PC-3 (cell line): ENCODE measurements at regions not wholly inside any gene's neighbourhood (a gene's known extent, or its start where the extent isn't known, plus 50 kb on each side); places are given as distances from the start of the nearest gene placed in this dataset.
A peak's percentile ranks its signal among the peaks of the same experiment; 100 is the strongest.

ENCODE experiments used
- ATAC-seq: fragments of 200-7000 bp; cut with Tn5 transposase; 2 replicates; pipeline ENCODE4 v1.9.1; 2020; ENCODE audit warnings: mild to moderate bottlenecking, moderate library complexity
- BruUV-seq: library from RNA; stranded (reverse); fragments of 400-500 nt; replicated peaks from 2 replicates; lab custom pipeline; 2021; lab: Mats Ljungman, UMichigan
- CTCF ChIA-PET: fragments of 300-600 bp; sonication (Branson Sonifier 250); formaldehyde crosslinking; loops from one replicate; lab custom pipeline; 2022; ENCODE audit warnings: antibody characterized with exemption; lab: Charles Lee
- POLR2A ChIA-PET: fragments of 300-600 bp; sonication (Branson Sonifier 250); formaldehyde crosslinking; loops from one replicate; lab custom pipeline; 2022; ENCODE audit warnings: antibody characterized with exemption; ENCODE audit not compliant: unreplicated experiment; lab: Charles Lee
- DNase-seq: peaks from one replicate; pipeline ENCODE4 v3.0.0-alpha.2; 2015
- H2AFZ ChIP-seq: fragments of 300-600 bp; sonication (generic); 2 replicates; pipeline ENCODE4 v1.6.0; 2016; ENCODE audit warnings: antibody characterized with exemption, low read length
- H3F3A ChIP-seq: fragments of 300-600 bp; sonication (generic); one replicate; pipeline ENCODE4 v1.6.0; 2017; ENCODE audit warnings: antibody characterized with exemption, low read length, control low read depth, mild to moderate bottlenecking; ENCODE audit not compliant: unreplicated experiment
- H3K27ac ChIP-seq: fragments of 300-600 bp; sonication (generic); 2 replicates; pipeline ENCODE4 v1.5.1; 2016; ENCODE audit warnings: mild to moderate bottlenecking, low read length
- H3K27me3 ChIP-seq: fragments of 300-600 bp; sonication (generic); 2 replicates; pipeline ENCODE4 v1.6.1; 2016; ENCODE audit warnings: low read length, mixed read lengths
- H3K36me3 ChIP-seq: fragments of 300-600 bp; sonication (generic); 2 replicates; pipeline ENCODE4 v1.6.1; 2016; ENCODE audit warnings: low read depth, mixed run types, low read length, mixed read lengths
- H3K4me1 ChIP-seq: fragments of 300-600 bp; sonication (generic); 2 replicates; pipeline ENCODE4 v1.5.1; 2016; ENCODE audit warnings: low read length; ENCODE audit not compliant: insufficient read depth
- H3K4me2 ChIP-seq: fragments of 300-600 bp; sonication (generic); 2 replicates; pipeline ENCODE4 v1.6.0; 2016; ENCODE audit warnings: low read length
- H3K4me3 ChIP-seq: fragments of 300-600 bp; sonication (generic); 2 replicates; pipeline ENCODE4 v1.5.1; 2016; ENCODE audit warnings: mild to moderate bottlenecking, low read length, mixed read lengths
- H3K79me2 ChIP-seq: fragments of 300-600 bp; sonication (generic); 2 replicates; pipeline ENCODE4 v1.6.1; 2017; ENCODE audit warnings: low read length, mixed read lengths
- H3K9ac ChIP-seq: fragments of 300-600 bp; sonication (generic); 2 replicates; pipeline ENCODE4 v1.6.0; 2016; ENCODE audit warnings: mild to moderate bottlenecking, low read length
- H3K9me2 ChIP-seq: fragments of 300-600 bp; sonication (generic); replicated peaks from 2 replicates; pipeline ENCODE4 v1.6.1; 2016; ENCODE audit warnings: mixed run types, low read length, mixed read lengths
- H3K9me3 ChIP-seq: fragments of 300-600 bp; sonication (generic); 2 replicates; pipeline ENCODE4 v1.6.1; 2016; ENCODE audit warnings: low read length, mixed read lengths
- H4K20me1 ChIP-seq: fragments of 300-600 bp; sonication (generic); 2 replicates; pipeline ENCODE4 v1.6.1; 2016; ENCODE audit warnings: low read length, mixed read lengths
- CTCF ChIP-seq: fragments of 300-600 bp; sonication (generic); conservative IDR thresholded peaks from 2 replicates; pipeline ENCODE4 v1.5.1; 2017; ENCODE audit warnings: antibody characterized with exemption, low read depth, mild to moderate bottlenecking, low read length
- EZH2 ChIP-seq: fragments of 300-600 bp; sonication (generic); IDR thresholded peaks from one replicate; pipeline ENCODE4 v1.6.1; 2017; ENCODE audit warnings: antibody characterized with exemption, mild to moderate bottlenecking, low read length; ENCODE audit not compliant: unreplicated experiment
- EZH2phosphoT487 ChIP-seq: fragments of 300-600 bp; sonication (generic); IDR thresholded peaks from 2 replicates; pipeline ENCODE4 v1.6.1; 2018; ENCODE audit warnings: mild to moderate bottlenecking, antibody characterized with exemption, low read length, borderline replicate concordance
- intact Hi-C: fragments of 100-400 bp; cut with micrococcal nuclease; formaldehyde crosslinking; loops from 2 replicates; pipeline ENCODE4 v1.9.0; 2023

DNA sequence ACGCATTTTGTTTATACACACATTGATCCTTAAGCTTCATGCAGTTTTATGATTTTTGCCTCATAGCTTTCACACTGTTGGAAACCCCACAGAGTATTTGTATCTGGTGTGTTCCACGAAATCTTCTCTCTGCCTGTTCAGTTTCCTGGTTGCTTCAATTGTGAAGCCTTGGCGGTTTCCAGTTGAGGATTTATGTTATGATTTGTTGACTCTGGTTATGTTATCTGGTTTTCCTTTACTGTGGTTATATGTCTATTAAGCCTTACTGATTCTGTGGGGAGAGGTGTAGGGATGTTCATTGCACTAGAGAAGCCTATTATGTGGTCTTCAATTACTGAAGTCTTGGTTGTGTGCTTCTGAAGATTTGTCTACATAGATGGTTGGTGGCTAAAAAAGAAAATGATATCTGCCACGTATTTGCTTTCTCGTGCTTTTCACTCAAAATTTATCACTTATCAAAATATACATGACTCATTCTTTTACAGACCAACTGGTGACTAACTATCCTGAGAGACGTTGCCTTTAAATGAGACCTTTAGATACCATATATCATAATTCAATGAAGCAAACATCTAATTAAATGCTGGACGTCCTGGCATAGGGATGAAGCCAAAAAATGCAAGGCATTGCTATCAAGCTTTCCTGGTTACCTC lies 488.0 kb upstream of the B3GALT2 start:
- POLR2A ChIA-PET, result no interaction called here
- BruUV-seq, result no TSS peak

GRCh38 chr1:193666485-193667083 lies 480.2 kb upstream of the B3GALT2 start:
- H2AFZ ChIP-seq, result no peak overlapping the region
- no peaks in the 10 kb centered on the region for H3K9me3 ChIP-seq
- H3K9me2 ChIP-seq, result no peaks in the 10 kb centered on the region
- H4K20me1 ChIP-seq, result no peaks in the 10 kb centered on the region
- no peaks in the 10 kb centered on the region for H3F3A ChIP-seq
- POLR2A ChIA-PET, result no interaction called here
- no peak overlapping the region for H3K9ac ChIP-seq
- no peak overlapping the region for H3K4me2 ChIP-seq
- DNase-seq (no peak), ATAC-seq (no peak)
- no peak overlapping the region for H3K27ac ChIP-seq
- TF ChIP-seq EZH2, result no peak
- TF ChIP-seq CTCF, result no peak
- no peak for TF ChIP-seq EZH2phosphoT487
- intact Hi-C loops, result no loop called here
- no TSS peak for BruUV-seq
- no peaks in the 10 kb centered on the region for H3K4me1 ChIP-seq
- H3K79me2 ChIP-seq, result no peaks in the 10 kb centered on the region
- CTCF ChIA-PET, result no interaction called here
- no peaks in the 10 kb centered on the region for H3K36me3 ChIP-seq
- H3K27me3 ChIP-seq, result no peaks in the 10 kb centered on the region
- no peak overlapping the region for H3K4me3 ChIP-seq

More for the DNA sequence above, 488.0 kb upstream of the B3GALT2 start:
- no peak overlapping the region for H3K27ac ChIP-seq
- H3K4me2 ChIP-seq, result 0 out of 2 replicates have a peak overlapping the region, but pooled peaks have one; percentile 37
- H3K9me3 ChIP-seq, result no peaks in the 10 kb centered on the region
- H2AFZ ChIP-seq, result no peak overlapping the region
- no peaks in the 10 kb centered on the region for H4K20me1 ChIP-seq
- no peak overlapping the region for H3K4me3 ChIP-seq
- H3K9ac ChIP-seq, result no peak overlapping the region
- ATAC-seq, result peak; percentile 65
- CTCF ChIA-PET, result no interaction called here
- peak; percentile 18 for DNase-seq
- no peaks in the 10 kb centered on the region for H3K79me2 ChIP-seq
- intact Hi-C loops, result no loop called here
- H3K9me2 ChIP-seq, result no peaks in the 10 kb centered on the region
- peaks cover 9% of the 10 kb centered on the region; the same call in 1 of the 2 replicates for H3K4me1 ChIP-seq
- no peak for TF ChIP-seq EZH2
- no peak for TF ChIP-seq EZH2phosphoT487
- no peak for TF ChIP-seq CTCF
- H3F3A ChIP-seq, result no peaks in the 10 kb centered on the region
- no peaks in the 10 kb centered on the region for H3K36me3 ChIP-seq
- no peaks in the 10 kb centered on the region for H3K27me3 ChIP-seq

- POLR2A ChIA-PET, result no interaction called here
Observed at GRCh38 chr1:193663965-193664364, 477.6 kb upstream of the B3GALT2 start.

More at GRCh38 chr1:193663965-193664364, 477.6 kb upstream of the B3GALT2 start:
- no TSS peak for BruUV-seq
- Histone ChIP-seq H3K36me3 (no peaks in the 10 kb centered on the region), H3K4me3 (no peak overlapping the region), H3K9ac (no peak overlapping the region), H3K9me2 (no peaks in the 10 kb centered on the region), H3K9me3 (no peaks in the 10 kb centered on the region), H3K4me2 (no peak overlapping the region), H3K4me1 (no peaks in the 10 kb centered on the region), H3K79me2 (no peaks in the 10 kb centered on the region), H3K27me3 (no peaks in the 10 kb centered on the region), H3K27ac (no peak overlapping the region), H2AFZ (no peak overlapping the region), H4K20me1 (no peaks in the 10 kb centered on the region), H3F3A (no peaks in the 10 kb centered on the region)
- no peak for ATAC-seq
- DNase-seq, result no peak
- CTCF ChIA-PET, result no interaction called here
- intact Hi-C loops, result no loop called here
- TF ChIP-seq EZH2 (no peak), EZH2phosphoT487 (no peak), CTCF (no peak)
